Breast epithelium (tissue), 3 donors: ENCODE measurements at regions not wholly inside any gene's neighbourhood (a gene's known extent, or its start where the extent isn't known, plus 50 kb on each side); places are given as distances from the start of the nearest gene placed in this dataset.

Experiments
- POLR2A ChIP-seq: fragments of 450-650 bp; IDR thresholded peaks from one replicate; pipeline ENCODE4 v1.6.1; 2016; ENCODE audit warnings: antibody characterized with exemption, mild to moderate bottlenecking, moderate library complexity
- TF ChIP-seq, protein P1 (sequence below), 3 donors: fragments of 450-650 bp; IDR thresholded peaks; one replicate each; pipeline ENCODE4 v1.5.1; 2016 to 2017; ENCODE audit warnings: antibody characterized with exemption in 3 of 3, mild to moderate bottlenecking in 3 of 3, moderate library complexity in 3 of 3

DNA sequence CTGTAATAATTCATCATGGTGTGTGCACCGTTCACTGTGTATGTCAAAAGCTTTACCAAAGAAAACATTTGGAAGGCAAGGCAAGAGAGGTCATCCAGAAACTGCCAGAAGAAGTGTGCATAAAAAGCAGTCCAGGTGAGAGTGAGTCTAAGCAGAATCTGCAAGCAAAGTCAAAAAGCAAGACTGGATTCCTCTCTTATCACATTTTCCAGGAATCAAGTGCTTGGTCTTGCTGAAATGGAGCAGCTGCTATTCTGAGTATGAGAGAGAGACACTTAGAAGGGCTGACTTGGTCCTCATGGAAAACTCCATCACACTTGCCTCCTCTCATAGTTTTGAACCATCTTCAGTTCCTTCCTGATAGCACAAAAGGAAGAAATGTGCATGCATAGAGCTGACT lies 231.3 kb downstream of the ANAPC1 start:
- TF ChIP-seq, protein P1, sequence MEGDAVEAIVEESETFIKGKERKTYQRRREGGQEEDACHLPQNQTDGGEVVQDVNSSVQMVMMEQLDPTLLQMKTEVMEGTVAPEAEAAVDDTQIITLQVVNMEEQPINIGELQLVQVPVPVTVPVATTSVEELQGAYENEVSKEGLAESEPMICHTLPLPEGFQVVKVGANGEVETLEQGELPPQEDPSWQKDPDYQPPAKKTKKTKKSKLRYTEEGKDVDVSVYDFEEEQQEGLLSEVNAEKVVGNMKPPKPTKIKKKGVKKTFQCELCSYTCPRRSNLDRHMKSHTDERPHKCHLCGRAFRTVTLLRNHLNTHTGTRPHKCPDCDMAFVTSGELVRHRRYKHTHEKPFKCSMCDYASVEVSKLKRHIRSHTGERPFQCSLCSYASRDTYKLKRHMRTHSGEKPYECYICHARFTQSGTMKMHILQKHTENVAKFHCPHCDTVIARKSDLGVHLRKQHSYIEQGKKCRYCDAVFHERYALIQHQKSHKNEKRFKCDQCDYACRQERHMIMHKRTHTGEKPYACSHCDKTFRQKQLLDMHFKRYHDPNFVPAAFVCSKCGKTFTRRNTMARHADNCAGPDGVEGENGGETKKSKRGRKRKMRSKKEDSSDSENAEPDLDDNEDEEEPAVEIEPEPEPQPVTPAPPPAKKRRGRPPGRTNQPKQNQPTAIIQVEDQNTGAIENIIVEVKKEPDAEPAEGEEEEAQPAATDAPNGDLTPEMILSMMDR (IDR thresholded peaks at IDR 0.05) = no peak
- TF ChIP-seq POLR2A = no peak
